ENCODE measurements at regions not wholly inside any gene's neighbourhood (a gene's known extent, or its start where the extent isn't known, plus 50 kb on each side); places are given as distances from the start of the nearest gene placed in this dataset.

DNA sequence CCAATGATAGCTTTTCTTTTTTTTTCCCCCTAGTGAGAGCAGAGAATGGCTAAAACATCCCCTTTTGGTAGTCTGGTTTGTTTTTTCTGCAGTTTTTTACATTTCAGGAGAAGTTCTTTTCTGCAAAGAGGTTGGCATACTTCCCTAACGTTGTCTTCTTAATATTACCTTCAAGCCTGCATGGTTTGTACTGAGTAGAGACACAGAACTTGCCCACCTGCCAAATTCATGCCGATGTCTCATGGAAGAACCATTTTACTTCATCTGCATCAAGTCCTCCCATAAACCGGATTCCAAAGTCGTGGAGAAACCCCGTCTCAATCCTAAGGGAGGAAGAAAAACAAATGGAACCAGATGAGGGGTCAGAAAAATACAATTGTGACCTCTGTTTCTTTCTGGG lies 89.7 kb downstream of the SHOX start:
- no peak for DNase-seq (ENCODE audit: low read depth in 4 of 4, low spot score in 3 of 4)

DNA sequence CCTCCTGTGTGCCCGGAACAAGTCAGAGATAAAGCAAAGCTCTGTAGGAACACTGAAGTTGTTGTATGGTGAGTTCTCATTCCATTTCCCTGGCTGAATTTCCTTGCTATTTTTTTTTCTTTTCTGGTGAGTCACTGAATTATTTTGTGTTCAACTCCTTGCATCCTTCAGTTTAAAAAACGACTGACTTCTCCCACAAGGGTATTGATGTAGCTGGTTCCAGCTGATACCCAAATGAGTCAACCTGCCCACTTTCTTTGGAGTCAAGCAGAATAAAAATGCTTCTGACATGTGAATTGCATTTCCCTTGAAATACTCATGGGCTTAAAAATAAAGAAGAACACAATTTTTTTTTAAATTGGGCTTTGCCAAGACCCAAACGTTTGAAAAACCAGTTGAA lies 85.5 kb downstream of the SHOX start:
- no peak for DNase-seq (ENCODE audit: low read depth in 4 of 4, low spot score in 3 of 4)

DNA sequence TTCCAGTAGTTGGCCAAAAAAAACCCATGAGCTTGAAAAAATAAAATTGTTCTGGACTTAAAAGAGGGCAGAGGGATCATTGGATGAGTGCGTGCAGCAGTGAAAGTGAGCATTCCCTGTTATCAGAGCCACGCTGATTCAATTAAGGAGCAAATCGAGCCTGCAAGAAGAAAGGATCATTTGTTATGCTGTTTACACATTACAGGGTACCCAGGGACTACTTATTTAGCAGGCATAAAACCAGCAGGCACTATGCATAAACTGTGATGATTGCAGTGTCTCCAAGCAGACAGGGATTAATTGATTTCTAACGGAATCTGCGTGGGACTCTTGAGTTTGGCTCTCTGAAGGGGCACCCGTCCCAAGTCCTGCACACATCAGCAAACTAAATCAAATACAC lies 83.5 kb downstream of the SHOX start:
- no peak for DNase-seq (ENCODE audit: low read depth in 4 of 4, low spot score in 3 of 4)
